NCI-H526 (cell line): ENCODE measurements at regions not wholly inside any gene's neighbourhood (a gene's known extent, or its start where the extent isn't known, plus 50 kb on each side); places are given as distances from the start of the nearest gene placed in this dataset.
"Not testable (repeated sequence)": the region's sequence is repeated elsewhere in the genome, so short reads cannot be mapped to it uniquely, and the experiment has no call there.

Experiments
- DNase-seq, 2 experiments: peaks; one replicate each; lab custom pipeline; 2025; lab: John Stamatoyannopoulos, UW

DNA sequence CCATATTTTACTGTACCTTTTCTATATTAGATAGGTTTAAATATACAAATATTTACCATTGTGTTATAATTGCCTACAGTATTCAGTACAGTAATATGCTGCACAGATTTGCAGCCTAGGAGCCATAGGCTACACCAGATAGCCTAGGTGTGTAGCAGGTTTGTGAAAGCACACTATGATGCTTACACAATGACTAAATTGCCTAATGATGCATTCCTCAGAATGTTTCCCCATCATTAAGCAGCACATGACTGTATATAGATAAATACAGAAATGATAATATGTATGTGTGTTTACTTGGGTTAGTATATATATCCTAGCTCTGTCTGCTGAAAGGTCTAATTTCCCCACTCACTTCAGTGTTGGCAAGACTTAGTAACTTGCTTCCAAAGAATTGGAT, 65.8 kb downstream of the MYL3 start:
- DNase-seq = no peak

DNA sequence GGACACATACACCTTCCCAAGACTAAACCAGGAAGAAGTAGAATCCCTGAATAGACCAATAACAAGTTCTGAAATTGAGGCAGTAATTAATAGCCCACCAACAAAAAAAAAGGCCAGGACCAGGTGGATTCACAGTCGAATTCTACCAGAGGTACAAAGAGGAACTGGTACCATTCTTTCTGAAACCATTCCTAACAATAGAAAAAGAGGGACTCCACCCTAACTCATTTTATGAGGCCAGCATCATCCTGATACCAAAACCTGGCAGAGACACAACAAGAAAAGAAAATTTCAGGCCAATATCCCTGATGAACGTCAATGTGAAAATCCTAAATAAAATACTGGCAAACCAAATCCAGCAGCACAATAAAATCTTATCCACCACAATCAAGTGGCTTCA, 69.9 kb downstream of the MYL3 start:
- peak; percentile 4 to 22 for DNase-seq

DNA sequence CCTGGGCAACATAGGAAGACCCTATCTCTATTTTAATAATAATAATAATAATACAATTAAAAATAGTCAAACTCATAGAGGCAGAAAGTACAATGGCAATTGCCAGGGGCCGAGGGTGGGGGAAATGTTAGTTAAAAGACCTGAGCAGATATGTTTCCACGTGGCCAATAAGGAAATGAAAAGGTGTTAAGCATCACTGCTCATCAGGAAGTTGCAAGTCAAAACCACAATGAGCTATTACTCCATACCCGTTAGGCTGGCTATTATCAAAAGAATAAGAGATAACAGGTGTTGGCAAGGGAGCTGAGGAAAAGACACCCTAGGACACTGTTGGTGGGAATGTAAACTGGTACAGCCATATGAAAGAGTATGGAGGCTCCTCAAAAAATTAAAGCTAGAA, 60.4 kb upstream of the PRSS50 start:
- DNase-seq = no peak

GRCh38 chr3:46772498-46772897, 54.8 kb upstream of the PRSS50 start:
- not testable (repeated sequence) for DNase-seq

GRCh38 chr3:46768061-46768460, 50.4 kb upstream of the PRSS50 start:
- DNase-seq = no peak
